ENCODE measurements at regions not wholly inside any gene's neighbourhood (a gene's known extent, or its start where the extent isn't known, plus 50 kb on each side); places are given as distances from the start of the nearest gene placed in this dataset.
"Not testable (repeated sequence)": the region's sequence is repeated elsewhere in the genome, so short reads cannot be mapped to it uniquely, and the experiment has no call there.

DNA sequence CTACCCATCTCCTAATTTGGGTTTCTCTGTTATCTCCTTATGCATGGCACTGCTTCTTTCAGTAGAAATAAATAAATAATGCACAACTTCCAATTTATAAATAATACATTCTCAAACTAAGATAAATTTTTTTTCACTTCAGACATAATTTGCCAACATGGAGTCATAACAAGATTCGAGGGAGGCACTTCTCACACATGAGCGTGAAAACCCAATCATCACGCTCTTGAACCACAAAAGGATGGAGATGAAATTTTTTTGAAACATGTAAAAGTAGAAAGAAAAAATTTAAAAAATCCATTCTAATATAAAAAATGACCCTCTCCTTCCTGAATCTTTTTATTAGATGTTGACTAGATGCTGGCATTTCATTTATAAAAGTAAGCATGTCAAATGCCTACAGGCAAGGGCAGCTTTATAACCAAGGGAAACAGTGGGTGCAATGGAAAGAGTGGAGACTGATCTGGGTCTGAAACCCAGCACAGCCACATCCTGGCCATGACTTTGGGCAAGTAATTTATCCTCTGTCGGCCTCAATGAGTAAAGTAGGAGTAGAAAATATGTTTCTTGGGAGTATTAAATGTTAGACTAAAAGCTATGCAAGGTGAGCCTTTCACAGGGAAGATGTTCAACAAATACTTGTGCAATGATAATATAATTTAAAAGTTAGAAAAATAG, 185.0 kb downstream of the STK31 start:
- TF ChIP-seq CTCF (IDR thresholded peaks at IDR 0.05; ENCODE audit: low read depth, low read length) = no peak
- H3K4me3 ChIP-seq (replicated peaks in 1 of 2; ENCODE audit: low read depth in 2 of 2, low read length in 2 of 2) = no peak overlapping the region
- DNase-seq (ENCODE audit: low read depth in 2 of 2) = no peak

- H3K4me3 ChIP-seq (replicated peaks in 1 of 2; ENCODE audit: low read depth in 2 of 2, low read length in 2 of 2) = no peak overlapping the region
- no peak for TF ChIP-seq CTCF (IDR thresholded peaks at IDR 0.05; ENCODE audit: low read depth, low read length)
- DNase-seq (ENCODE audit: low read depth in 2 of 2) = peak; percentile 14 to 17
Observed at GRCh38 chr7:23895666-23896096, 185.7 kb downstream of the STK31 start.

DNA sequence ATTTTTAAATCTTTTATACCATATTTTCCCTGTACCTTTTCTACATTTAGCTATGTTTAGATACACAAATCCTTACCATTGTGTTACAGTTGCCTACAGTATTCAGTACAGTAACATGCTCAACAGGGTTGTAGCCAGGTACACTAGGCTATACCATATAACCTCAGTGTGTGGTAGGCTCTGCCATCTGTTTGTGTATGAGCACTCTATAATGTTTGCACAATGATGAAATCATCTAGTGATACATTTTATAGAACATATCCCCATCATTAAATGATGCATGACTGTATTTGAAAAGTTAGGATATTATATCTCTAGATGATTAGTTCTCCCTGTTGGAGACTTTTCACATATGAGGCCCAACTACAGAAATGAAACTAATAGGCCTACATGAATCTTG, 188.6 kb downstream of the STK31 start:
- no peak overlapping the region for H3K4me3 ChIP-seq (replicated peaks in 1 of 2; ENCODE audit: low read depth in 2 of 2, low read length in 2 of 2)
- no peak for TF ChIP-seq CTCF (IDR thresholded peaks at IDR 0.05; ENCODE audit: low read depth, low read length)
- no peak for DNase-seq (ENCODE audit: low read depth in 2 of 2)

DNA sequence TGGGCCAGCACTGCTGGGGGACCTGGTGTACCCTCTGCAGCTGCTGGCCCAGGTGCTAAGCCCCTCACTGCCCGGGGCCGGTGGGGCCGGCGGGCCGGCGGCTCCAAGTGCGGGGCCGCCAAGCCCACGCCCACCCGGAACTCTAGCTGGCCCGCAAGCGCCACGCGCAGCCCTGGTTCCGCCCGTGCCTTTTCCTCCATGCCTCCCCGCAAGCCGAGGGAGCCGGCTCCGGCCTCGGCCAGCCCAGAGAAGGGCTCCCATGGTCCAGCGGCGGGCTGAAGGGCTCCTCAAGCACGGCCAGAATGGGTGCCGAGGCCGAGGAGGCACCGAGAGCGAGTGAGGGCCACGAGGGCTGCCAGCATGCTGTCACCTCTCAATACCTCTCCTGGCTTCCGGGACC, 194.9 kb downstream of the STK31 start:
- DNase-seq (ENCODE audit: low read depth in 2 of 2); H3K4me3 ChIP-seq (replicated peaks in 1 of 2; ENCODE audit: low read depth in 2 of 2, low read length in 2 of 2): not testable (repeated sequence)

DNA sequence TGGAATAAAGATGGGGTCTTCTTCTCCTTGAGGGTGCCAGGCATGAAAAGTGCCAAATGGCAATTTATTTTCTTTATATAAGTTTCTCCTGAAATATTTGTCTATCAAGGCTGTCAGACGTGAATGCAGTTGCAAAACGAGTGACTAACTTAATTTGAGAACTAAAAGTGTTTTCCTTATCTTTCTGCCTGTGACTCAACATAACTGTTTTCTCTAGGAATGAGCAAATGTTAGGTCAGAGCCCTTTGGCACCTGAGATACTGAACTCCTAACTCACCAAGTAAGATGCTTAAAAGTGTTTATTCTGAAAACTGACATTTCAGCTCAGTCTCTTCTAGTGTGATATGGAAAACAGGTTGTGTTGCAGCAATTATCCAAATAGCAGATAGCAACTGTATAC, 197.0 kb downstream of the STK31 start:
- no peak for TF ChIP-seq CTCF (IDR thresholded peaks at IDR 0.05; ENCODE audit: low read depth, low read length)
- peak in 1 of 2 donors; percentile 26 for DNase-seq (ENCODE audit: low read depth in 2 of 2)
- no peak overlapping the region for H3K4me3 ChIP-seq (replicated peaks in 1 of 2; ENCODE audit: low read depth in 2 of 2, low read length in 2 of 2)

- H3K4me3 ChIP-seq (replicated peaks in 1 of 2; ENCODE audit: low read depth in 2 of 2, low read length in 2 of 2) = no peak overlapping the region
- no peak for DNase-seq (ENCODE audit: low read depth in 2 of 2)
- TF ChIP-seq CTCF (IDR thresholded peaks at IDR 0.05; ENCODE audit: low read depth, low read length) = no peak
Observed at GRCh38 chr7:23909426-23909825, 199.4 kb downstream of the STK31 start.

DNA sequence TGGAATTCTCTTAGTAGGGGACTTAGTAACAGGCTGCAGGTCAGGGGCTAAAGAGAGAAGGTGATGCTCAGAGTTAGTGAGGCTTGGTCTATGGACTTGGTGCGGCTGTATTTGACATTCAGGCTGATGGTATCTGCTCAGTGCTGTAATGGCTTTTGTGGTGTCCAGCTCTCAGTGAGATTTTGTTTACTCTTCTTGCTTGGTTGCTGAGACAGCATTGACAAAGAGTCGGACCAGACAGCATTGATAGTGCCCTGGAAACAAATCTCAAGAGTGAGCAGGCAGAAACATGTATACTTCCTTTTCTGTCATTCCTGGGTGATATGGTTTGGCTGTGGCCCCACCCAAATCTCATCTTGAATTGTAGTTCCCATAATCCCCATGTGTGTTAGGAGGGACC, 202.0 kb downstream of the STK31 start:
- no peak for TF ChIP-seq CTCF (IDR thresholded peaks at IDR 0.05; ENCODE audit: low read depth, low read length)
- no peak overlapping the region for H3K4me3 ChIP-seq (replicated peaks in 1 of 2; ENCODE audit: low read depth in 2 of 2, low read length in 2 of 2)
- no peak for DNase-seq (ENCODE audit: low read depth in 2 of 2)
